Loucy (cell line): ENCODE measurements at regions not wholly inside any gene's neighbourhood (a gene's known extent, or its start where the extent isn't known, plus 50 kb on each side); places are given as distances from the start of the nearest gene placed in this dataset.

ENCODE experiments used
- H2AFZ ChIP-seq: fragments of 200-600 bp; sonication (generic); 2 replicates; pipeline ENCODE4 v1.6.0; 2016; ENCODE audit warnings: antibody characterized with exemption, mild to moderate bottlenecking, low read length, moderate library complexity
- H3F3A ChIP-seq: fragments of 200-600 bp; 2 replicates; pipeline ENCODE4 v1.6.0; 2016; ENCODE audit warnings: antibody characterized with exemption, low read depth, mild to moderate bottlenecking
- H3K27me3 ChIP-seq: fragments of 200-600 bp; sonication (generic); 2 replicates; pipeline ENCODE4 v1.6.1; 2014; ENCODE audit warnings: low read length, mild to moderate bottlenecking; ENCODE audit not compliant: insufficient read depth, poor library complexity, severe bottlenecking
- H3K36me3 ChIP-seq: fragments of 200-600 bp; sonication (generic); 2 replicates; pipeline ENCODE4 v1.6.1; 2016; ENCODE audit warnings: low read length; ENCODE audit not compliant: insufficient read depth
- H3K4me1 ChIP-seq: fragments of 200-600 bp; sonication (generic); 2 replicates; pipeline ENCODE4 v1.5.1; 2014; ENCODE audit warnings: low read length, mild to moderate bottlenecking; ENCODE audit not compliant: insufficient read depth, poor library complexity, severe bottlenecking
- H3K4me2 ChIP-seq: fragments of 200-600 bp; sonication (generic); 2 replicates; pipeline ENCODE4 v1.6.0; 2014; ENCODE audit warnings: antibody characterized with exemption, low read length, low read depth, mild to moderate bottlenecking; ENCODE audit not compliant: poor library complexity, severe bottlenecking
- H3K4me3 ChIP-seq: fragments of 200-600 bp; sonication (generic); 2 replicates; pipeline ENCODE4 v1.5.1; 2014; ENCODE audit warnings: low read length, mild to moderate bottlenecking, mixed read lengths; ENCODE audit not compliant: poor library complexity, severe bottlenecking
- H3K79me2 ChIP-seq: fragments of 200-600 bp; sonication (generic); 2 replicates; pipeline ENCODE4 v1.6.1; 2014; ENCODE audit warnings: low read length; ENCODE audit not compliant: insufficient read depth
- H3K9ac ChIP-seq: fragments of 200-600 bp; sonication (generic); 2 replicates; pipeline ENCODE4 v1.6.0; 2014; ENCODE audit warnings: mild to moderate bottlenecking, low read depth, low read length, moderate library complexity; ENCODE audit not compliant: poor library complexity, severe bottlenecking
- H3K9me2 ChIP-seq: fragments of 200-600 bp; sonication (generic); replicated peaks from 2 replicates; pipeline ENCODE4 v1.6.1; 2016; ENCODE audit warnings: low read depth, low read length, mixed read lengths
- H3K9me3 ChIP-seq: fragments of 200-600 bp; sonication (generic); 2 replicates; pipeline ENCODE4 v1.6.1; 2014; ENCODE audit warnings: mild to moderate bottlenecking, antibody characterized with exemption, low read length, low read depth; ENCODE audit not compliant: insufficient read depth
- H4K20me1 ChIP-seq: fragments of 200-600 bp; sonication (generic); 2 replicates; pipeline ENCODE4 v1.6.0; 2014; ENCODE audit warnings: antibody characterized with exemption, low read length, mild to moderate bottlenecking; ENCODE audit not compliant: insufficient read depth, poor library complexity, severe bottlenecking
- EZH2phosphoT487 ChIP-seq: fragments of 200-600 bp; IDR thresholded peaks from 2 replicates; pipeline ENCODE4 v1.6.1; 2018; ENCODE audit warnings: antibody characterized with exemption, mild to moderate bottlenecking, moderate library complexity, borderline replicate concordance
- TF ChIP-seq, protein P1 (sequence below): fragments of 200-600 bp; sonication (generic); conservative IDR thresholded peaks from 2 replicates; pipeline ENCODE4 v1.5.1; 2014; ENCODE audit warnings: mild to moderate bottlenecking, antibody characterized with exemption, low read length

DNA sequence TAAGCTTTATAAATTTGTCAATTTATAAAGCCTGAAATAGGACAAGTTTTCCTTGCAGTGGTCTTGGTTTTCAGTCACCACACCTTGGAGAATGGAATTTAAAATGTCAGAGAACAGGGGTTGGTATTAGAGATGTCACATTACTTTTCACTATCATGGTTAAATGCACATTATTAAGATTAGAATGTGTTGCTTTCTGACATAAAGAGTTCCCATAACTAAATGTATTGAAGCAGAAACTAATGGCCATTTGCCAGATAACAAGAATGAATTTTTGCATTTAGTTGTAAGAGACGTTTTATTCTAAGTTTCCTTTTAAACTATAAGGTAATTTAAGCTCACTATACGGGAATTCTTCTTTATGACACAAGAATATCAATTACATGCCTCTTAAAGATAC is 172.3 kb downstream of the ARL4A start:
- H3K9ac ChIP-seq = no peak overlapping the region
- H3K79me2 ChIP-seq = no peaks in the 10 kb centered on the region
- TF ChIP-seq, protein P1, sequence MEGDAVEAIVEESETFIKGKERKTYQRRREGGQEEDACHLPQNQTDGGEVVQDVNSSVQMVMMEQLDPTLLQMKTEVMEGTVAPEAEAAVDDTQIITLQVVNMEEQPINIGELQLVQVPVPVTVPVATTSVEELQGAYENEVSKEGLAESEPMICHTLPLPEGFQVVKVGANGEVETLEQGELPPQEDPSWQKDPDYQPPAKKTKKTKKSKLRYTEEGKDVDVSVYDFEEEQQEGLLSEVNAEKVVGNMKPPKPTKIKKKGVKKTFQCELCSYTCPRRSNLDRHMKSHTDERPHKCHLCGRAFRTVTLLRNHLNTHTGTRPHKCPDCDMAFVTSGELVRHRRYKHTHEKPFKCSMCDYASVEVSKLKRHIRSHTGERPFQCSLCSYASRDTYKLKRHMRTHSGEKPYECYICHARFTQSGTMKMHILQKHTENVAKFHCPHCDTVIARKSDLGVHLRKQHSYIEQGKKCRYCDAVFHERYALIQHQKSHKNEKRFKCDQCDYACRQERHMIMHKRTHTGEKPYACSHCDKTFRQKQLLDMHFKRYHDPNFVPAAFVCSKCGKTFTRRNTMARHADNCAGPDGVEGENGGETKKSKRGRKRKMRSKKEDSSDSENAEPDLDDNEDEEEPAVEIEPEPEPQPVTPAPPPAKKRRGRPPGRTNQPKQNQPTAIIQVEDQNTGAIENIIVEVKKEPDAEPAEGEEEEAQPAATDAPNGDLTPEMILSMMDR = no peak
- TF ChIP-seq EZH2phosphoT487 = no peak
- no peaks in the 10 kb centered on the region for H3K4me1 ChIP-seq
- no peaks in the 10 kb centered on the region for H3F3A ChIP-seq
- H3K4me2 ChIP-seq = no peak overlapping the region
- no peaks in the 10 kb centered on the region for H4K20me1 ChIP-seq
- H3K9me2 ChIP-seq = no peaks in the 10 kb centered on the region
- no peaks in the 10 kb centered on the region for H3K36me3 ChIP-seq
- H3K27me3 ChIP-seq = no peaks in the 10 kb centered on the region
- no peak overlapping the region for H3K4me3 ChIP-seq
- no peak overlapping the region for H2AFZ ChIP-seq
- H3K9me3 ChIP-seq = no peaks in the 10 kb centered on the region

DNA sequence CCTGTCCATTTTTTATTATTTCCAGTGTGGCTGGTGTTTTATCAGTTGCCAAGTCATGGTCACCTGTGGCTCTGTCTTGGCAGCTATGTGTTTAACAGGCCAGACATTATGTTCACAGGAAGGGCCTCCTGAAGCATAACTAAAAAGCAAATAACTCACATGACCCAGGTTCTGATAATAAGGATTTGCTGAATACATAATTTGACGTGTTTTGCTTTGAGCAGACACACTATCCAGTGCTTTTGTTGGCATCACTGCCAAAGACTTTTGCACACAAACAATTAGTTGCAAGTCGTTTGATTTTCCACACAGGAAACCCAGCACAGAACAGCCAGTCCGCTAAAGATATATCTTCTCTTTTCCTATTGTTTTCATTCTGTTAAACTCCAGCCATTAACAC is 173.6 kb downstream of the ARL4A start:
- Histone ChIP-seq H3K36me3 (no peaks in the 10 kb centered on the region), H3K9me3 (no peaks in the 10 kb centered on the region), H3K9me2 (no peaks in the 10 kb centered on the region), H2AFZ (no peak overlapping the region), H3F3A (no peaks in the 10 kb centered on the region), H3K79me2 (no peaks in the 10 kb centered on the region), H4K20me1 (no peaks in the 10 kb centered on the region), H3K4me2 (no peak overlapping the region), H3K27me3 (no peaks in the 10 kb centered on the region), H3K4me1 (no peaks in the 10 kb centered on the region), H3K4me3 (no peak overlapping the region), H3K9ac (no peak overlapping the region)
- TF ChIP-seq, protein P1 = no peak
- no peak for TF ChIP-seq EZH2phosphoT487

DNA sequence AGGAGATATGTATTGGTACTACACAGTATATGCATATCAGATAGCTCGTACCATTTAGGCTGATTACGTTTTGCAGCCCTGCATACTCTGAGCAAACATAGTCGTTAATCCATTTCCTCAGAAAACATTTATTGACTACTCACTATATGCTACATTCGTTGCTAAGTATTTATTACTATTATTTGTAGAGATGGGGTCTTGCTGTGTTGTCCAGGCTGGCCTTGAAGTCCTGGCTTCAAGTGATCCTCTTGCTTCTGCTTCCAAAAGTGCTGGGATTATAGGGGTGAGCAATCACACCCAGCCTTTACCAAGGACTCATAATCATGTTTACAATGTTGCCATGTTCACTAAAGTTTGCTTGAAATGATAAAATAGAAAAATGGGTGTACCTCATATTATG is 174.7 kb downstream of the ARL4A start:
- H3K4me3 ChIP-seq = no peak overlapping the region
- H3F3A ChIP-seq = no peaks in the 10 kb centered on the region
- no peak overlapping the region for H2AFZ ChIP-seq
- H3K27me3 ChIP-seq = no peaks in the 10 kb centered on the region
- no peak for TF ChIP-seq EZH2phosphoT487
- TF ChIP-seq, protein P1 = no peak
- no peaks in the 10 kb centered on the region for H3K36me3 ChIP-seq
- no peak overlapping the region for H3K4me2 ChIP-seq
- no peaks in the 10 kb centered on the region for H3K9me2 ChIP-seq
- no peaks in the 10 kb centered on the region for H3K4me1 ChIP-seq
- H3K9ac ChIP-seq = no peak overlapping the region
- H3K79me2 ChIP-seq = no peaks in the 10 kb centered on the region
- no peaks in the 10 kb centered on the region for H3K9me3 ChIP-seq
- H4K20me1 ChIP-seq = no peaks in the 10 kb centered on the region
